ENCODE measurements at regions not wholly inside any gene's neighbourhood (a gene's known extent, or its start where the extent isn't known, plus 50 kb on each side); places are given as distances from the start of the nearest gene placed in this dataset.

GRCh38 chr10:85542152-85542551, 824.4 kb downstream of the GRID1 start:
- Histone ChIP-seq H3K79me2 (ENCODE audit: control insufficient read depth, insufficient read depth, low read length) (no peaks in the 10 kb centered on the region), H3K27me3 (ENCODE audit: control insufficient read depth in 2 of 2, insufficient read depth in 2 of 2, low read length in 2 of 2) (no peaks in the 10 kb centered on the region), H3K36me3 (ENCODE audit: control insufficient read depth, insufficient read depth, low read length) (no peaks in the 10 kb centered on the region), H3K9me1 (ENCODE audit: control insufficient read depth, insufficient read depth, low read length) (no peaks in the 10 kb centered on the region), H4K20me1 (replicated peaks; ENCODE audit: control insufficient read depth, insufficient read depth, low read length) (no peaks in the 10 kb centered on the region), H3K9me3 (replicated peaks; ENCODE audit: control insufficient read depth, insufficient read depth, low read depth, low read length) (no peaks in the 10 kb centered on the region; the same call in 1 of the 2 replicates), H3K4me3 (no peak overlapping the region), H3K27ac (ENCODE audit: extremely low read depth, low read depth, low read length) (no peak overlapping the region), H2AFZ (ENCODE audit: low read depth, low read length) (no peak overlapping the region), H3K4me1 (replicated peaks in 1 of 2; ENCODE audit: control insufficient read depth in 2 of 2, insufficient read depth in 2 of 2, low read length in 2 of 2) (no peaks in the 10 kb centered on the region), H3K9ac (ENCODE audit: insufficient read depth in 1 of 2, low read depth in 2 of 2, low read length in 2 of 2) (no peak overlapping the region), H3K4me2 (ENCODE audit: insufficient read depth, low read length) (no peak overlapping the region)
- ChIA-PET CTCF (ENCODE audit: low intra/inter-chr PET ratio) (no interaction called here), POLR2A (no interaction called here)
- WGBS (ENCODE audit: insufficient coverage, low coverage, missing lambda C conversion rate): 0% methylated on average over 6 of the region's 6 CpGs
- ATAC-seq (no peak), DNase-seq (ENCODE audit: extremely low read depth in 1 of 4, low spot score in 3 of 4) (no peak), FAIRE-seq (no peak)
- TF ChIP-seq MAFF (IDR thresholded peaks at IDR 0.05; ENCODE audit: low read length): no peak
- TF ChIP-seq DACH1 (IDR thresholded peaks at IDR 0.05; ENCODE audit: partially characterized antibody): no peak
- no peak for TF ChIP-seq ZNF584 (CRISPR knock-in tag; IDR thresholded peaks at IDR 0.05; ENCODE audit: low read depth)
- TF ChIP-seq MEF2D (tag; conservative IDR thresholded peaks at IDR 0.05; ENCODE audit: low read depth): no peak
- no peak for TF ChIP-seq CREB3 (tag; conservative IDR thresholded peaks at IDR 0.05; ENCODE audit: low read depth)
- TF ChIP-seq KAT7 (CRISPR knock-in tag; IDR thresholded peaks at IDR 0.05; ENCODE audit: borderline replicate concordance): no peak
- TF ChIP-seq GTF2F1 (IDR thresholded peaks at IDR 0.05; ENCODE audit: low read depth, low read length): no peak
- TF ChIP-seq ZNF224 (CRISPR knock-in tag; IDR thresholded peaks at IDR 0.05): no peak
- no peak for TF ChIP-seq SMAD3 (CRISPR knock-in tag; conservative IDR thresholded peaks at IDR 0.05)
- TF ChIP-seq PTTG1 (tag; IDR thresholded peaks at IDR 0.05; ENCODE audit: low read depth): no peak
- TF ChIP-seq ZKSCAN8 (CRISPR knock-in tag; IDR thresholded peaks at IDR 0.05): no peak
- TF ChIP-seq SRF (CRISPR knock-in tag; IDR thresholded peaks at IDR 0.05): no peak
- intact Hi-C loops (cut with micrococcal nuclease) (no loop called here), in situ Hi-C loops (cut with MboI) (no loop called here)
- no TSS peak for BruUV-seq (replicated peaks)

Measured in K562 (cell line).